Heart right ventricle (tissue), 16 donors: ENCODE measurements at regions not wholly inside any gene's neighbourhood (a gene's known extent, or its start where the extent isn't known, plus 50 kb on each side); places are given as distances from the start of the nearest gene placed in this dataset.

Experiments used
- ATAC-seq, 8 donors: fragments of 200-7000 bp; cut with Tn5 transposase; one replicate each; pipeline ENCODE4 v1.9.1; 2020; ENCODE audit warnings: mild to moderate bottlenecking in 8 of 8, moderate library complexity in 8 of 8, moderate number of reproducible peaks in 1 of 8
- DNase-seq, 2 donors: peaks; one replicate each; pipeline ENCODE4 v3.0.0-alpha.2; 2020
- H3K27ac ChIP-seq, 10 donors: fragments of 200-600 bp; sonication (generic) in 2 of 10; one replicate each; pipeline versions ENCODE4 v1.5.0 to v1.8.0; 2020 to 2022; ENCODE audit warnings: mild to moderate bottlenecking in 3 of 10
- H3K27me3 ChIP-seq, 7 donors: fragments of 200-600 bp; one replicate each; pipeline ENCODE4 v1.8.0; 2021 to 2022; ENCODE audit warnings: mild to moderate bottlenecking in 2 of 7
- H3K36me3 ChIP-seq, 9 donors: fragments of 200-600 bp; sonication (generic) in 1 of 9; one replicate each; pipeline versions ENCODE4 v1.5.0 to v1.8.0; 2020 to 2022; ENCODE audit warnings: mild to moderate bottlenecking in 2 of 9
- H3K4me1 ChIP-seq, 9 donors: fragments of 200-600 bp; sonication (generic) in 1 of 9; one replicate each; pipeline versions ENCODE4 v1.5.0 to v1.8.0; 2020 to 2022; ENCODE audit warnings: mild to moderate bottlenecking in 4 of 9
- H3K4me3 ChIP-seq, 10 donors: fragments of 200-600 bp; sonication (generic) in 2 of 10; one replicate each; pipeline versions ENCODE4 v1.5.0 to v1.8.0; 2020 to 2022; ENCODE audit warnings: mild to moderate bottlenecking in 7 of 10, moderate library complexity in 2 of 10
- H3K9me3 ChIP-seq, 11 donors: fragments of 200-600 bp in 10 of 11; sonication (generic) in 2 of 11; one replicate each; pipeline versions ENCODE4 v1.5.0 to v1.8.0; 2013 to 2022; ENCODE audit warnings: mild to moderate bottlenecking in 2 of 11, control low read depth in 1 of 11, moderate library complexity in 1 of 11
- CTCF ChIP-seq, 9 donors: fragments of 200-600 bp; sonication (generic) in 2 of 9; IDR thresholded peaks; one replicate each; pipeline versions ENCODE4 v1.5.0 to v1.8.0; 2021 to 2022; ENCODE audit warnings: antibody characterized with exemption in 9 of 9, mild to moderate bottlenecking in 5 of 9, moderate library complexity in 1 of 9
- WGBS, 2 donors: extraction: QIAGEN DNeasy Blood & Tissue Kit; methylation state at CpG; one replicate each; pipeline ENCODE4 v1.1.7; 2013; ENCODE audit warnings: inconsistent platforms in 1 of 2; 5-methylcytosine and 5-hydroxymethylcytosine counted together
- intact Hi-C, 10 donors: fragments of 100-400 bp; cut with DNase I; formaldehyde crosslinking; loops; one replicate each; pipeline versions ENCODE4 v1.11.1 to v1.14.2; 2022
- donor health status: Arrhythmogenic right ventricular cardiomyopathy.
- donor health status: ischemic (EF 13 %, LVEDD 7.1; RV severe dilation, severe dysfunction).
- donor health status: healthy with polysubstance abuse.
- donor health status: DM: no; HTN: yes; CAD: no.
- donor health status: DM: no; HTN: no; CAD: no.
- donor health status: ischemic (EF 25% LVEDD 6.9; RV normal size, moderate dysfunction).
- donor health status: ischemic (EF 25% LVEDD 5.7; RV mildly dilated, moderate dysfunction).
- donor health status: healthy.
- donor health status: DM: yes; HTN: yes; CAD: no.
- donor health status: Ischemic cardiomyopathy.
- donor health status: ischemic (EF 35%, LVEDD 5.7; RV mildly dilated, moderate dysfunction).
- donor health status: nonischemic (EF 11% LVEDD 7.7; RV severe dilation, severe dysfunction).
- donor health status: DM: yes; HTN: yes; CAD: no.
- donor health status: PGD.
- donor health status: ischemic (EF 29% LVEDD 5.4; RV normal size, mild dysfunction).
- donor health status: nonischemic (EF 23%, LVEDD 6.1; RV moderate dilation, normal function).

DNA sequence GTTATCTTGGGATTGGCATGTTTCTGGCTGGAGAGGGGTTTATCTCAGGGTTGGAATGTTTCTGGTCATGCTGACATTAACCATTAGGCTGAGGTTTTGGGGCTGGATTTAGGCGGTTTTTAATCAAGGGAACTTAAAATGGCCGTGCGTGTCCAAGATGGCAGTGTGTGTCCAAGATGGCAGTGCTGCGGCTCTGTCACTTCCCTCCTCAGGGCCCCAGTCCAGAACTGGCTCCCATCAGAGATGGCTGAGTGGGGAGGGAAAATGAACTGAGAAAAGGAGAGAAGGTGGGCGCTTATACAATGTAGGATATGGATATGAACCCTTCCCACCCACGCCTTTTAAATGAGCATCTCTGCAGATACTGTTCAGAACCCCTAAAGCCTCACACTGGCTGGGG is 175.5 kb upstream of the MYT1L start:
- H3K27me3 ChIP-seq = peaks cover 0 to 15% (median 0%) of the 10 kb centered on the region in 7 donors
- intact Hi-C loops = no loop called here
- TF ChIP-seq CTCF (IDR thresholded peaks at IDR 0.05) = no peak
- H3K36me3 ChIP-seq = no peaks in the 10 kb centered on the region
- H3K4me1 ChIP-seq = no peaks in the 10 kb centered on the region
- ATAC-seq (no peak), DNase-seq (no peak)
- peaks cover 0 to 11% (median 0%) of the 10 kb centered on the region in 11 donors for H3K9me3 ChIP-seq
- WGBS, 2 donors = 89 to 93% methylated on average over 6 of the region's 6 CpGs
- H3K27ac ChIP-seq = no peak overlapping the region
- no peak overlapping the region for H3K4me3 ChIP-seq

GRCh38 chr2:2505604-2506003 is 174.5 kb upstream of the MYT1L start:
- Histone ChIP-seq H3K36me3 (no peaks in the 10 kb centered on the region), H3K27ac (no peak overlapping the region), H3K27me3 (peaks cover 0 to 15% (median 0%) of the 10 kb centered on the region in 7 donors), H3K4me1 (no peaks in the 10 kb centered on the region), H3K9me3 (peaks cover 0 to 11% (median 0%) of the 10 kb centered on the region in 11 donors), H3K4me3 (no peak overlapping the region)
- intact Hi-C loops = no loop called here
- no peak for TF ChIP-seq CTCF (IDR thresholded peaks at IDR 0.05)
- ATAC-seq = no peak
- WGBS, 2 donors = 75 to 80% methylated on average over 4 of the region's 4 CpGs
- DNase-seq = no peak

- no peak overlapping the region for H3K27ac ChIP-seq
- no peaks in the 10 kb centered on the region for H3K4me1 ChIP-seq
Measured at GRCh38 chr2:2503864-2504418, 172.9 kb upstream of the MYT1L start.

DNA sequence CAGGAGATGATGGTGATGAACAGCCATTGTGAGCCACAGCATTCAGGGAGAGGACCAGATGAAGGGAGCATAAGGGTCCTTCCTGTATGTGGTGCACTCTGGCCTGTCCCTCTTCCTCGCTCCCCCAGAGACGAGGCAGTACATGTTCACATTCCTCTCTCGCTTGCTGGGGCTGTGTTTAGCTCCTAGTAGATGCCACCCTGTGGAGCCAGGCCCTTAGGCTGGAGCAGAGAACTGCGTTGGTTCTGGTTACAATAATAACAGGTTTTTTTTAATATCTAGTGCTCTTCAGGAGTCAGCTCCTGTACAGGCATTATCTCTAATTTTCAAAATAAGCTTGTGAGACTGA is 171.1 kb upstream of the MYT1L start:
- H3K4me1 ChIP-seq = no peaks in the 10 kb centered on the region
- H3K36me3 ChIP-seq = no peaks in the 10 kb centered on the region
- no peak for TF ChIP-seq CTCF (IDR thresholded peaks at IDR 0.05)
- no peak overlapping the region for H3K27ac ChIP-seq
- intact Hi-C loops = no loop called here
- ATAC-seq (no peak), DNase-seq (no peak)
- no peak overlapping the region for H3K4me3 ChIP-seq
- WGBS, 2 donors = 65 to 70% methylated on average over 4 of the region's 4 CpGs
- H3K27me3 ChIP-seq = peaks cover 0 to 8% (median 0%) of the 10 kb centered on the region in 7 donors
- peaks cover 0 to 11% (median 0%) of the 10 kb centered on the region in 11 donors for H3K9me3 ChIP-seq

More at GRCh38 chr2:2503864-2504418, 172.9 kb upstream of the MYT1L start:
- ATAC-seq = no peak
- no peak for DNase-seq
- no peak for TF ChIP-seq CTCF (IDR thresholded peaks at IDR 0.05)
- Histone ChIP-seq H3K4me3 (no peak overlapping the region), H3K9me3 (peaks cover 0 to 11% (median 0%) of the 10 kb centered on the region in 11 donors), H3K36me3 (no peaks in the 10 kb centered on the region), H3K27me3 (peaks cover 0 to 15% (median 0%) of the 10 kb centered on the region in 7 donors)
- 70 to 71% methylated on average over 6 of the region's 6 CpGs for WGBS, 2 donors
- intact Hi-C loops = no loop called here
